SK-N-SH (cell line): ENCODE measurements at regions not wholly inside any gene's neighbourhood (a gene's known extent, or its start where the extent isn't known, plus 50 kb on each side); places are given as distances from the start of the nearest gene placed in this dataset.

ENCODE experiments used
- CTCF ChIA-PET: fragments of 300-600, 350-600 bp; formaldehyde crosslinking; extraction: SDS; loops from one replicate; lab custom pipeline; 2021; lab: Yijun Ruan, JAX
- POLR2A ChIA-PET: fragments of 350-600 bp; sonication (Branson Sonifier 250); formaldehyde crosslinking; extraction: SDS; loops from one replicate; lab custom pipeline; 2020; ENCODE audit warnings: antibody characterized with exemption, inconsistent platforms; lab: Yijun Ruan, JAX
- DNase-seq: peaks from one replicate; pipeline ENCODE4 v3.0.0; 2012
- H2AFZ ChIP-seq: fragments of 200-600 bp; sonication (generic); 2 replicates; pipeline ENCODE4 v1.8.1; 2016; ENCODE audit warnings: antibody characterized with exemption, mild to moderate bottlenecking, low read depth
- H3F3A ChIP-seq: fragments of 200-600 bp; sonication (generic); replicated peaks from 2 replicates; pipeline ENCODE3; 2016; ENCODE audit warnings: antibody characterized with exemption, mild to moderate bottlenecking; ENCODE audit not compliant: insufficient read depth
- H3K27ac ChIP-seq, 2 experiments: fragments of 200-500 bp in 1 of 2; fragments of 200-600 bp in 1 of 2; sonication (Bioruptor generic) in 1 of 2; sonication (generic), shearing (Covaris generic) in 1 of 2; 2 replicates each; pipeline versions ENCODE4 v1.5.1 to v1.6.1; 2014 to 2016; ENCODE audit warnings: low read depth in 2 of 2, inconsistent platforms in 1 of 2, low read length in 1 of 2, mild to moderate bottlenecking in 1 of 2, mixed read lengths in 1 of 2
- H3K27me3 ChIP-seq: fragments of 200-600 bp; sonication (generic), shearing (Covaris generic); 2 replicates; pipeline ENCODE4 v1.6.1; 2016; ENCODE audit warnings: mixed run types; ENCODE audit not compliant: insufficient read depth
- H3K36me3 ChIP-seq, 2 experiments: fragments of 200-500 bp in 1 of 2; fragments of 200-600 bp in 1 of 2; sonication (Bioruptor generic) in 1 of 2; sonication (generic) in 1 of 2; replicated peaks in 1 of 2; 2 replicates each; pipeline versions ENCODE3 to v1.5.1; 2014 to 2016; ENCODE audit warnings: low read length in 1 of 2, mild to moderate bottlenecking in 1 of 2; ENCODE audit not compliant: insufficient read depth in 2 of 2, control insufficient read depth in 1 of 2
- H3K4me1 ChIP-seq, 2 experiments: fragments of 200-500 bp in 1 of 2; fragments of 200-600 bp in 1 of 2; sonication (Bioruptor generic) in 1 of 2; sonication (generic), shearing (Covaris generic) in 1 of 2; 2 replicates each; pipeline versions ENCODE4 v1.5.1 to v1.6.1; 2014 to 2016; ENCODE audit warnings: low read depth in 1 of 2, low read length in 1 of 2, mixed run types in 1 of 2; ENCODE audit not compliant: insufficient read depth in 2 of 2, control insufficient read depth in 1 of 2
- H3K4me2 ChIP-seq: fragments of 200-600 bp; sonication (generic), shearing (Covaris generic); 2 replicates; pipeline ENCODE4 v1.6.1; 2017; ENCODE audit warnings: mixed run types
- H3K4me3 ChIP-seq, 2 experiments: fragments of 200-500 bp in 1 of 2; fragments of 200-600 bp in 1 of 2; sonication (Bioruptor generic) in 1 of 2; sonication (generic), shearing (Covaris generic) in 1 of 2; 2 replicates each; pipeline versions ENCODE4 v1.5.1 to v1.8.1; 2014 to 2016; ENCODE audit warnings: low read depth in 2 of 2, inconsistent platforms in 1 of 2, low read length in 1 of 2, mild to moderate bottlenecking in 1 of 2, mixed read lengths in 1 of 2, moderate library complexity in 1 of 2
- H3K79me2 ChIP-seq: fragments of 200-600 bp; sonication (generic); 2 replicates; pipeline ENCODE4 v1.8.1; 2017; ENCODE audit warnings: mild to moderate bottlenecking; ENCODE audit not compliant: insufficient read depth
- H3K9ac ChIP-seq: fragments of 200-600 bp; sonication (generic); 2 replicates; pipeline ENCODE4 v1.6.1; 2017; ENCODE audit warnings: mixed run types
- H3K9me2 ChIP-seq: fragments of 200-600 bp; sonication (generic); 2 replicates; pipeline ENCODE4 v1.6.1; 2017; ENCODE audit warnings: mixed run types
- H3K9me3 ChIP-seq: fragments of 200-600 bp; sonication (generic); 2 replicates; pipeline ENCODE4 v1.6.1; 2017; ENCODE audit warnings: mixed run types, mild to moderate bottlenecking, moderate library complexity
- H4K20me1 ChIP-seq: fragments of 200-600 bp; sonication (generic); 2 replicates; pipeline ENCODE4 v1.6.1; 2017; ENCODE audit warnings: mild to moderate bottlenecking, mixed run types; ENCODE audit not compliant: insufficient read depth
- ELF1 ChIP-seq: IDR thresholded peaks from 2 replicates; pipeline ENCODE4 v1.4.0; 2012
- EP300 ChIP-seq, 2 experiments: IDR thresholded peaks; 2 replicates each; pipeline versions ENCODE4 v1.4.0 to v1.6.1; 2012; ENCODE audit warnings: borderline replicate concordance in 1 of 2, low read depth in 1 of 2, low read length in 1 of 2
- FOXJ3 ChIP-seq: sonication (generic); formaldehyde crosslinking; IDR thresholded peaks from 2 replicates; pipeline ENCODE4 v1.5.1; 2020; ENCODE audit warnings: mild to moderate bottlenecking, missing genetic modification reagents
- FOXM1 ChIP-seq: IDR thresholded peaks from 2 replicates; pipeline ENCODE4 v1.4.0; 2012; ENCODE audit warnings: low read depth, mild to moderate bottlenecking
- GABPA ChIP-seq: IDR thresholded peaks from 2 replicates; pipeline ENCODE4 v1.4.0; 2012; ENCODE audit warnings: low read depth, mild to moderate bottlenecking
- IRF3 ChIP-seq: fragments of 150-350 bp; IDR thresholded peaks from 2 replicates; pipeline ENCODE4 v1.6.1; 2016; ENCODE audit warnings: mild to moderate bottlenecking, low read depth, low read length
- MEF2A ChIP-seq: IDR thresholded peaks from 2 replicates; pipeline ENCODE4 v1.4.0; 2012; ENCODE audit warnings: low read depth, borderline replicate concordance
- NFIC ChIP-seq: IDR thresholded peaks from 2 replicates; pipeline ENCODE4 v1.4.0; 2012; ENCODE audit warnings: borderline replicate concordance
- POLR2AphosphoS5 ChIP-seq: IDR thresholded peaks from 2 replicates; pipeline ENCODE4 v1.6.1; 2012; ENCODE audit warnings: low read depth, low read length
- RAD21 ChIP-seq: IDR thresholded peaks from 2 replicates; pipeline ENCODE4 v1.6.1; 2012; ENCODE audit warnings: mild to moderate bottlenecking, low read length
- RCOR1 ChIP-seq: fragments of 150-350 bp; IDR thresholded peaks from 2 replicates; pipeline ENCODE4 v1.6.1; 2017; ENCODE audit warnings: antibody characterized with exemption, low read length
- TAF1 ChIP-seq: IDR thresholded peaks from 2 replicates; pipeline ENCODE4 v1.6.1; 2012; ENCODE audit warnings: low read depth, mild to moderate bottlenecking, low read length, moderate library complexity, borderline replicate concordance
- TCF12 ChIP-seq: IDR thresholded peaks from 2 replicates; pipeline ENCODE4 v1.4.0; 2012
- TEAD4 ChIP-seq: IDR thresholded peaks from 2 replicates; pipeline ENCODE4 v1.4.0; 2012; ENCODE audit warnings: mild to moderate bottlenecking, borderline replicate concordance; ENCODE audit not compliant: insufficient read depth
- USF1 ChIP-seq: IDR thresholded peaks from 2 replicates; pipeline ENCODE4 v1.4.0; 2012; ENCODE audit warnings: low read depth, borderline replicate concordance
- USF2 ChIP-seq: fragments of 150-350 bp; IDR thresholded peaks from 2 replicates; pipeline ENCODE4 v1.6.1; 2017; ENCODE audit warnings: antibody characterized with exemption, low read length, low read depth, borderline replicate concordance
- WGBS: methylation state at CpG from one replicate; pipeline ENCODE4 v1.1.6; 2017; ENCODE audit warnings: low lambda C conversion rate; 5-methylcytosine and 5-hydroxymethylcytosine counted together
- TF ChIP-seq, protein P1 (sequence below): IDR thresholded peaks from 2 replicates; pipeline ENCODE4 v1.4.0; 2012; ENCODE audit warnings: low read depth, borderline replicate concordance
- TF ChIP-seq, protein P2 (sequence below): IDR thresholded peaks from 2 replicates; pipeline ENCODE4; 2012

- Histone ChIP-seq H2AFZ (no peak overlapping the region), H3K4me2 (no peak overlapping the region), H3K9me2 (no peaks in the 10 kb centered on the region), H3F3A (no peaks in the 10 kb centered on the region), H3K4me3 (no peak overlapping the region), H3K27ac (no peak overlapping the region), H3K27me3 (no peaks in the 10 kb centered on the region), H3K9ac (no peak overlapping the region), H3K36me3 (no peaks in the 10 kb centered on the region), H3K4me1 (no peaks in the 10 kb centered on the region; a peak in 1 of 4 replicates), H3K9me3 (no peaks in the 10 kb centered on the region), H3K79me2 (no peaks in the 10 kb centered on the region), H4K20me1 (no peaks in the 10 kb centered on the region)
- CTCF ChIA-PET, result no interaction called here
- POLR2A ChIA-PET, result no interaction called here
- no peak for DNase-seq
- TF ChIP-seq GABPA, result no peak
- no peak for TF ChIP-seq MEF2A
- no peak for TF ChIP-seq IRF3
- TF ChIP-seq RCOR1, result no peak
- no peak for TF ChIP-seq TAF1
- TF ChIP-seq, protein P1, sequence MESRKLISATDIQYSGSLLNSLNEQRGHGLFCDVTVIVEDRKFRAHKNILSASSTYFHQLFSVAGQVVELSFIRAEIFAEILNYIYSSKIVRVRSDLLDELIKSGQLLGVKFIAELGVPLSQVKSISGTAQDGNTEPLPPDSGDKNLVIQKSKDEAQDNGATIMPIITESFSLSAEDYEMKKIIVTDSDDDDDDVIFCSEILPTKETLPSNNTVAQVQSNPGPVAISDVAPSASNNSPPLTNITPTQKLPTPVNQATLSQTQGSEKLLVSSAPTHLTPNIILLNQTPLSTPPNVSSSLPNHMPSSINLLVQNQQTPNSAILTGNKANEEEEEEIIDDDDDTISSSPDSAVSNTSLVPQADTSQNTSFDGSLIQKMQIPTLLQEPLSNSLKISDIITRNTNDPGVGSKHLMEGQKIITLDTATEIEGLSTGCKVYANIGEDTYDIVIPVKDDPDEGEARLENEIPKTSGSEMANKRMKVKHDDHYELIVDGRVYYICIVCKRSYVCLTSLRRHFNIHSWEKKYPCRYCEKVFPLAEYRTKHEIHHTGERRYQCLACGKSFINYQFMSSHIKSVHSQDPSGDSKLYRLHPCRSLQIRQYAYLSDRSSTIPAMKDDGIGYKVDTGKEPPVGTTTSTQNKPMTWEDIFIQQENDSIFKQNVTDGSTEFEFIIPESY, result no peak
- no peak for TF ChIP-seq ELF1
- no peak for TF ChIP-seq FOXM1
- TF ChIP-seq, protein P2, sequence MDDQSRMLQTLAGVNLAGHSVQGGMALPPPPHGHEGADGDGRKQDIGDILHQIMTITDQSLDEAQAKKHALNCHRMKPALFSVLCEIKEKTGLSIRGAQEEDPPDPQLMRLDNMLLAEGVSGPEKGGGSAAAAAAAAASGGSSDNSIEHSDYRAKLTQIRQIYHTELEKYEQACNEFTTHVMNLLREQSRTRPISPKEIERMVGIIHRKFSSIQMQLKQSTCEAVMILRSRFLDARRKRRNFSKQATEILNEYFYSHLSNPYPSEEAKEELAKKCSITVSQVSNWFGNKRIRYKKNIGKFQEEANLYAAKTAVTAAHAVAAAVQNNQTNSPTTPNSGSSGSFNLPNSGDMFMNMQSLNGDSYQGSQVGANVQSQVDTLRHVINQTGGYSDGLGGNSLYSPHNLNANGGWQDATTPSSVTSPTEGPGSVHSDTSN, result no peak
- no peak for TF ChIP-seq FOXJ3 (CRISPR knock-in tag)
- no peak for TF ChIP-seq POLR2AphosphoS5
- no peak for TF ChIP-seq EP300 (IDR thresholded peaks at IDR 0.05; ENCODE audit: borderline replicate concordance in 1 of 2, low read depth in 1 of 2, low read length in 1 of 2)
- no peak for TF ChIP-seq USF2
- TF ChIP-seq TCF12, result no peak
- TF ChIP-seq TEAD4, result no peak
- TF ChIP-seq USF1, result no peak
- TF ChIP-seq NFIC, result no peak
- TF ChIP-seq RAD21, result no peak
- 84% methylated on average over 2 of the region's 2 CpGs for WGBS
These were observed 586.3 kb upstream of the USP24 start for GRCh38 chr1:55801481-55801880.
